ENCODE measurements at regions not wholly inside any gene's neighbourhood (a gene's known extent, or its start where the extent isn't known, plus 50 kb on each side); places are given as distances from the start of the nearest gene placed in this dataset.

- TF ChIP-seq CTCF (tag by site-specific recombination; IDR thresholded peaks at IDR 0.05) = no peak
- no peak for TF ChIP-seq ZNF140 (tag by site-specific recombination; IDR thresholded peaks at IDR 0.05)
- no peak for TF ChIP-seq BCL6B (tag by site-specific recombination; IDR thresholded peaks at IDR 0.05)
These were observed 117.7 kb downstream of the PFKFB3 start for GRCh38 chr10:6320320-6321010.

Data from HEK293 (cell line).